Hepatocyte (in vitro differentiated cells): ENCODE measurements at regions not wholly inside any gene's neighbourhood (a gene's known extent, or its start where the extent isn't known, plus 50 kb on each side); places are given as distances from the start of the nearest gene placed in this dataset.

Source experiments
- CTCF ChIP-seq: fragments of 200-600 bp; sonication (generic); IDR thresholded peaks from 2 replicates; pipeline ENCODE4 v1.5.1; 2016; ENCODE audit warnings: antibody characterized with exemption, mild to moderate bottlenecking; ENCODE audit not compliant: poor library complexity
- EZH2 ChIP-seq: fragments of 200-600 bp; sonication (generic); IDR thresholded peaks from 2 replicates; pipeline ENCODE4 v1.6.1; 2016; ENCODE audit warnings: antibody characterized with exemption, mild to moderate bottlenecking, borderline replicate concordance
- EZH2phosphoT487 ChIP-seq: fragments of 200-600 bp; sonication (generic); IDR thresholded peaks from one replicate; pipeline ENCODE4 v1.6.1; 2018; ENCODE audit warnings: antibody characterized with exemption, mild to moderate bottlenecking, low read depth, moderate library complexity; ENCODE audit not compliant: unreplicated experiment, severe bottlenecking

DNA sequence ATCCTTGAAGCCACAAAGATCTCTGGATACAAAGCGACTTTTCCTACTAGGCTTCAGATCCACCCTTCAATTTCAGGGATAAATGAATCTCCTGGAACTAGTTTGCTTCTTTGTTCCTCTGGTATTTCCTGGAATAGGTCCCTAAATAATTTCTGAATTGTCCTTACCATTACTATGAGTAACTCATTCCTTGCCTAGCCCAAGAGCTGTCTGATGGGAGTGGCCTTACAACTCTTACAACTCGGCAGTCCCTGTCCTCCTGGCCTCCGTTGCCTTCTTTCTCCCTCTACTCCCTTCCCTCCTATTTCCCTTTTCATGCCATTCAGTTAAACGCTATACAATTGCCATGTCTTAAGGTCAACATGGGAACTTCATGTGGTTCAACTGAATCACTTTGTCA is 98.2 kb upstream of the FHL2 start:
- TF ChIP-seq CTCF (no peak), EZH2phosphoT487 (no peak), EZH2 (no peak)
